ENCODE measurements at regions not wholly inside any gene's neighbourhood (a gene's known extent, or its start where the extent isn't known, plus 50 kb on each side); places are given as distances from the start of the nearest gene placed in this dataset.

- DNase-seq (ENCODE audit: low read depth in 4 of 4, low spot score in 2 of 4), result no peak
These were observed 289.2 kb downstream of the ZSWIM6 start for GRCh38 chr5:61621202-61621650.

DNA sequence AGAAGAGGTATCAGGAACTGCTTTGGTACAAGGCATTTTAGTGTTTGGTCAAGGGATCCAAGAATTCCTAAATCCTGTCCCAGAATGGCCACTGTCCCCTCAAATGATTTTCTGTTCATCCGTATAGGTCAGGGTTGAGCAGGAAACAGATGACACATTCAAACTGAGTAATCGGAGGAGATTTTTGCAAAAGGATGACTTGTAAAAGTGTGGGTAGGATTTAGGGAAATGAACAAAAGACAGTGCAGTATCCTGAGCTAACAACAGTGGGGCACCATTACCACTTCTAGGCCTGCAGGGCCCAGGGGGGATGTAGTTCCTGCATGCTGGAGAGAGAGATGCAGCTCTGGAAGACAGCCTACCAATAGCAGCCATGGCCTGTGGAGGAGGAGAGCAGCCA, 290.1 kb downstream of the ZSWIM6 start:
- DNase-seq (ENCODE audit: low read depth in 4 of 4, low spot score in 2 of 4), result no peak

DNA sequence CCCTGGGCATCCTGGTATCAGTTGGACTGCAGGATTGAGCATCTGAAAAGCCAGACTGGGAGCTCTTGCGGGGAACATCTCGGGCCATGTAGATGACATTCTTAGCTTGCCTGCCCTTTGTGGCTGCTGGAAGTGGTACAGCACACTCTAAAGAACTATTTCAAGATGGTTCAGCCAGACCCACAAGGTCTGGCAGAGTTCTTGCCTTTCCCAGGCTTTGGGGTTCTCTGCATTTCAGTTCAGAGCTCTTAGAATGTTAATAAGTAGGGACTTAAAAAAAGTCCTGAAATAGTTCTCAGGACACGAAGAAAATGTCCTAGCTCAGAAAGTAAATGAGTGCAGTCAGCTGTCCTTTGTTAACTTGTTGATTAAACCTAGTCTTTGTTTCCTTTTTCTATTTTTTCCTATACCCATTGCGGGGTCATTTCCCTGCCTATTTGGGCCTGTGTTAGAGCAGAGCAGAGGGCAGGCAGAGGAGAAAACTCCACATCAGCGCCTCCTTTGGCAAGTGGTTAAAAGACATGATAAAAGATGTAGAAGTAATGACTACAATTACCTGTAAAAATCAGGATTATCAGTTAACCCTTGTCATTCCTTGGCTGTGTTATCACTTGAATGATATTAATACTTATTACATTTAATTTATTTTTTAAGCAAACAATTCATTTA, 291.5 kb downstream of the ZSWIM6 start:
- no peak for DNase-seq (ENCODE audit: low read depth in 4 of 4, low spot score in 2 of 4)

- DNase-seq (ENCODE audit: low read depth in 4 of 4, low spot score in 2 of 4), result no peak
These were observed 292.6 kb downstream of the ZSWIM6 start for GRCh38 chr5:61624553-61625136.

DNA sequence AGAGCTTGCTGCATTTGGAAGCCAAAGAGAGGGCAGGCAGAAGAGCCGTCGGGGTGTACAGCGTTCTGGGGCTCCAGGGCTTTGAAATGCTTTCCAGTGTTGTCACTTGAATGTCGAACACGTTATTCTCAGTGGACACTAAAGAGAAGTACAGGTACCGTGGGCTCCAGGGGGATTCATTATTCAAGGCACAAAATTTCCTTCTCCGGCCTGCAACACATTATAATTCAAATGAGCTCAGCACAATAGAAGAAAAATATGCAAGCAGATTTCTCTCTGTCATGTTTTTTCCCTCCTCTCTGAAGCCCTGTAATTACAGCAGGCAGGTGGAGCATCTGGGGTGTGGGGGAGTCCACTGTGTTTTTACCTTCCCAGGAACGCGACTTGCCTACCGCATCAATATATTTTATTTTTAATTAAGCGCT, 293.1 kb downstream of the ZSWIM6 start:
- DNase-seq (ENCODE audit: low read depth in 4 of 4, low spot score in 2 of 4), result no peak

DNA sequence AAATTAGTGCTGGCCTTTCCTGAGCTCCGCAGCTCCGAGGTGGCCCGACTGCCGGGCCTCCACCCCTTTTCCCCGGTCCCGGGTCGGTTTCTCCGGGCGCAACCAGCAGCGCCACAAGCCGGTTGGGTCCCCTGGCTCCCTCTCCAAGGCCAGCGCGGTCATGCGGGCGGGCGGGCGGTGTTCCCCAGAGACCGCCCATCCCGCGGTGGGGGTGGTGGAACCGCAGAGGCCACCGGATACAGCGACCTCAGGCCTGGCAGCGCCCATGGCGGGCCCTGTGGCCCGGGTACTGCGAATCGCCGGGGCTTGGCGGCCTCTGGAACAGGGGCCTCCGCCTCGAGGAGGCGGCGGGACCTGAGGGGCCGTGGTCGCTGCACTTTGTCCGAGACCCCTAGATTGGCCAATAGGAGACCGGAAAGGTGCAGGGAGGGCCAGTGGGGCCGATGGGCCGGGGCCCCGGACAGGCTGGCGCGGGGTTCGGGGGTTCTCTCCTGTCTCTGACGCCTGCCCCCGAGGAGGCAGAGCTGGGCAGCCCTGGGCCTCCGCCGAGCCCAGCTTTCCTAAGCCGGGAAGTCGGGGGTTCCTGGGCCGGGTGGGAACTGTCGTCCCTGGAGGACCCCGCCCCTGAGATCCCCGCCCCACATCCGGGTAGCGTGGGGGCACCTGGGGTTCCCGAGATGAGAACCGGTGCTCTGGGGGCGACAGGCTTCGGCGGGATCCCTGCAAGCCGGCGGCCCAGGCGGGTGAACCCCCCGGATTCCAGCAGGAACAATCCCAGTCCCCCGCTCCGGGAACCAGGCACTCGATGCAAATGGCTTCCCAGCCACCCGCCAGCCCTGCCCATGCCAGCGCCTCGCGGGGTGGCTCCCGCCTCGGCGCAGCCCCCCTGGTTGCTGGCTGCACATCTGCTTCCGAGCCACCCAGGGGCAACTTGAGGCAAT, 293.9 kb downstream of the ZSWIM6 start:
- DNase-seq (ENCODE audit: low read depth in 4 of 4, low spot score in 2 of 4), result peak; percentile 34 to 51 (median 50)

DNA sequence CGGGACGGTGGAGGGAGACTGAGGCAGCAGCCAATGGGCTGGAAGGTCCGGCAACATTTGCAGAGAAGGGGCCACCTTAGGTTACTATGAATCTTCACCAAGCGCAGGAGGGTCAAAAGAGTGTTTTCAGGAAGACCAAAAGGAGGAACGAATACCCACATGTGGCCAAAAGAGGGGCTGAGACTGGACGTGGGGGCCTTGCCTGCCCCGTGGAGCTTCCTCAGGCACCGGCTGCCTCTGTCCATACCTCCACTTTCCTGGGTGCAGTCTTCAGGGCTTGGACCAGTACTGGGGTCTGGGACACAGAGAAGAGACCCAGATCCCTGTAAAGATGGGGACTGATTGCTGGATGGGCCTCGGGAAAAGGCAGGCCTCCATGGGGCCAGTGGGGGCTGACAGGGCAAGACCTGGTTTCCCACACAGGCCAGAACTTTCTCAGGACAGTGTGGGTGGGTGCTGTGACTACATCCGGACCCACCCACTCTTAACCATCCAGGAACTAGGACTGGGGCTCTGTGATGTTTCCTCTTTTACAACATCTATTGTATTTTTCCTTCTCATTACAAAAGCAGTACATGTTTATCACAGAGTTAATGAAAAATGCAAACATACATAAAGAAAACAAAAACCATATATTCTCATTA, 294.7 kb downstream of the ZSWIM6 start:
- DNase-seq (ENCODE audit: low read depth in 4 of 4, low spot score in 2 of 4), result no peak

- no peak for DNase-seq (ENCODE audit: low read depth in 4 of 4, low spot score in 2 of 4)
These were observed 295.5 kb downstream of the ZSWIM6 start for GRCh38 chr5:61627531-61627930.

- DNase-seq (ENCODE audit: low read depth in 4 of 4, low spot score in 2 of 4), result no peak
These were observed 298.9 kb downstream of the ZSWIM6 start for GRCh38 chr5:61630908-61631307.

DNA sequence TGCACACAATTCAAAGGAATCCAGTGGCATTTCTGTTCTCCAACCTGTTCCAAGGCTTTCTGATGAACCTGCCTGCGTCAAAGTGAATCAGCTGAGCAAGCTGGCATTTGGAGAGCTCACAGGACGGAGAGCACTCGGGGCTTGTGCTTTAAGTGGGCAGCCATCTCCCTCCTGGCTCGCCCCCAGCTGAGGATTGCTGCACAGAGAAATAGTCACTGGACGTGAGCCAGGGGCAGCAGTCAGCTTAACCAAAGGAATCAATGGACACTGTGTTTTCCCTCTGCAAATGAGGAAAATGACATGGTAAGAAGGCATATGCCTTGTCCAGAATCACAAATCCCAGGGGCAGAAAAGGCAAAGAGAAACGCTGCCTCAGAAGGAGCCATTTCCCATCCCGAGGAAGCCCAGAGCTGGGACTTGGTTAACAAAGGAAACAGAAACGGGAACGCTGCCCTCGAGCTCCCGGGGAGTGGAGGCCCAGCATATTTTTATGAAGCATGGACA, 299.4 kb downstream of the ZSWIM6 start:
- no peak for DNase-seq (ENCODE audit: low read depth in 4 of 4, low spot score in 2 of 4)

- no peak for DNase-seq (ENCODE audit: low read depth in 4 of 4, low spot score in 2 of 4)
These were observed 300.0 kb downstream of the ZSWIM6 start for GRCh38 chr5:61632064-61632463.

DNA sequence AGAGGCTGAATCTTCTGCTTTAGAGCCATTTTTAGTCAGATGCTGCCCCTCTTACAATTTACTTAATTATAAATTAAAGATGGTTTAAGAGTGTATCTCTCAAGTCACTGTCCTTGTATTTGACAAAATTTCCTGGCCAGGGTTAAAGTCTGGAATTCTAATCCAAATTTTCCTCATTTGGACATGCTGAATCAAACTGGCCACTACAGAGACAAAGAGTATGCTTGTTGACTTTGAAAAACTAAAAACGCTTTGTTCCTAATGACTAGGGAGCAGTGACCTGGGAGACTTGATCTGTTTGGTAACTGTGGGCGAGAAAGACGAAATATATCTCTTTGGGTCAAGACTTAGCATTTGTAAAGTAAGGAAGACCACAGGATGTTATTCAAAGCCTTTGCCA, 303.2 kb downstream of the ZSWIM6 start:
- DNase-seq (ENCODE audit: low read depth in 4 of 4, low spot score in 2 of 4), result no peak

GRCh38 chr5:61637566-61637965, 305.5 kb downstream of the ZSWIM6 start:
- DNase-seq (ENCODE audit: low read depth in 4 of 4, low spot score in 2 of 4), result no peak

GRCh38 chr5:61638476-61638875, 306.4 kb downstream of the ZSWIM6 start:
- no peak for DNase-seq (ENCODE audit: low read depth in 4 of 4, low spot score in 2 of 4)

GRCh38 chr5:61640179-61641021, 308.3 kb downstream of the ZSWIM6 start:
- DNase-seq (ENCODE audit: low read depth in 4 of 4, low spot score in 2 of 4), result no peak

DNA sequence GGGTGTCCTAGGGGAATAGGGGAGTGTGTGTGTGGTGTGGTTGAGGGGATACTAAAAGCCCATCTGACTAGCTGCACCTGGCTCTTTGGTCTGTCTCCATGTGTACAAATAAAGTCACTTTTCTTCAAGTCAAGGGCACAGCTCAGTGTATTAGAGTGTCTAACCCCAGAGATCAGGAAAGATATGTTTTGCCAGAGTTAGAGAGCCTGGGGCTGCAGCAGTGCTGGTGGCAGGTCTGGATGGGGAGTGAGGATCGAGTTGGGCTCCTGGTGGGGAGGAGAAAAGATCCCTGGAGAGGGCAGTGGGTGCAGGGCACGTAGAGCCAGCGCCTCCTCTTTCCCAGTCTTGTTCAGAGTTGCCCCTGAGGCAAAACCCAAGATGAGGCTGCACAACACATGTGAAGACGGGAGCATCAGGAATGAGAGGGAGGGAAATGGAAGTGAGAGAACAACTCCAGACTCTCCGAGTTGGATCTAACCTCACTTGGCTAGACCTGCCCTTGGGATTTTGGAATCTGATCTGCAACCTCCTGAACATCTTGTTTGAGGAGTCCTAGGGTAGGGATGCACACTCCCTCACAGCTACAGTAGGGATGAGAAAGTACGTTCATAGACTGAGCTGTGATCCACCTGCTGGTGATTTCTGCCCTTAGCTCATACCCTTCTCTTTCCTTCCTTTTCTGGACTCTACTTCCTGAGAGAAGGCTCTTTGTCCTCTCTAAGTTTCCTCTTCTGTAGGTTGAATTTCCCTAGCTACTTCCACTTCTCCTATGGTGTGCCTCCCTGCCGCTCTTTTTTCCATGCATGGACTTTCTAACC, 309.9 kb downstream of the ZSWIM6 start:
- no peak for DNase-seq (ENCODE audit: low read depth in 4 of 4, low spot score in 2 of 4)

DNA sequence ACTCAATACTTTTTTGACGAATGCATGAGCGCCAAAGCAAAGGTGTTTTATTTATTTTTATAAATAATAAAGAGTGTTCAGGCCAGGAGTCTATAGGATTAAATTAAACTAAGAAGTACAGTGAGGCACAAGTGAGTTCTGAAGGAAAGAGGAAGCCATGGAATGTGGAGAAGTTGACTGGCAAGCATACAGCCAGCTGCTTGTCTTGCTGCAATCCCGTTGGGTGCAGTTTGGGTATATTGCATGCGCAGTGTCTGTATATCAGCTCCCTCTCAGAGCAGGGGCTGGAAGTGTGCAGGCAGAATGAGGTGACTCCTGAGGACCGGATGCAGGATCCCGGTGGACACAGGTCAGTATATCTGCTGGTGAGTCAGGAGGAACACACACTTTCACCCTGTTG, 315.6 kb downstream of the ZSWIM6 start:
- no peak for DNase-seq (ENCODE audit: low read depth in 4 of 4, low spot score in 2 of 4)

GRCh38 chr5:61649231-61649630, 317.2 kb downstream of the ZSWIM6 start:
- no peak for DNase-seq (ENCODE audit: low read depth in 4 of 4, low spot score in 2 of 4)

GRCh38 chr5:61649971-61650370, 317.9 kb downstream of the ZSWIM6 start:
- DNase-seq (ENCODE audit: low read depth in 4 of 4, low spot score in 2 of 4), result no peak
